Activated effector memory CD4-positive, alpha-beta T cell treated with anti-CD3 and anti-CD28 coated beads, Interleukin-2, amount 50 U/mL, for 16 hours (primary cell): ENCODE measurements at regions not wholly inside any gene's neighbourhood (a gene's known extent, or its start where the extent isn't known, plus 50 kb on each side); places are given as distances from the start of the nearest gene placed in this dataset.
"Not testable (repeated sequence)": the region's sequence is repeated elsewhere in the genome, so short reads cannot be mapped to it uniquely, and the experiment has no call there.

Experiments used
- DNase-seq: peaks from one replicate; pipeline ENCODE4 v3.0.0-alpha.2; 2020

DNA sequence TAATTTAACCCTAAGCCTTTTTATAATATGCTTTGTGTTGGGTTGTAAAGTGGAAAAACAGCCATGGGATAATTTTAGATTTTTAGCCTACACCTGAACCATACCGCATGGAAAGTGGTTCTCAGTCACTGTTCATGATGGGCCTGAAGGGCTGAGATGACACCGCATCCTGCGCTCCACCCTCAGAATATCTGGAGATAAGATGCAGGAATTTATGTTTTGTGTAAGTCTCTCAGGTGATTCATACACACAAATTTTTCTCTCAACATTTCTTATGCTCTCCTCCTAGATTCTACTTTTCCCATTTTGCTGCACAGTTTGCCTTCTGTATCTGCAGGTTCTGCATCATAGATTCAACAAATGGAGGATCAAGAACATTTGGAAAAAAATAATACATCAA is 191.3 kb upstream of the PHACTR1 start:
- DNase-seq, result no peak

DNA sequence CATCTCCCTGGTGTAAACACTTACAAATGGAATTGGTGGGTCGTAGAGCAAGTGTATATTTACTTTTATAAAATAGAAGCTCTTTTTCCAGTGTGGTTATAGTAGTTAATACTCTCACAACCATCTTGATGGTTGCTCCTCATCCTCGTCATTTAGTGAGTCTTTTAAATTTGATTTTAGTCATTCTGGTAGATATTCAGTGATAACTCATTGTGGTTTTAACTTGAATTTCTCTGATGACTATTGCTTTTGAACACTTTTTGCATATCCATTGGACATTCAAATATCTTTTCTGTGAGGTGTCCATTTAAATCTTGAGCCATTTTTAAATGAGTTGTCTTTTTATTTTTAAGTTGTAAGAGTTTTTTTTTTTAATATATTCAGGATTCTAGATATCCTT is 189.2 kb upstream of the PHACTR1 start:
- DNase-seq, result no peak

DNA sequence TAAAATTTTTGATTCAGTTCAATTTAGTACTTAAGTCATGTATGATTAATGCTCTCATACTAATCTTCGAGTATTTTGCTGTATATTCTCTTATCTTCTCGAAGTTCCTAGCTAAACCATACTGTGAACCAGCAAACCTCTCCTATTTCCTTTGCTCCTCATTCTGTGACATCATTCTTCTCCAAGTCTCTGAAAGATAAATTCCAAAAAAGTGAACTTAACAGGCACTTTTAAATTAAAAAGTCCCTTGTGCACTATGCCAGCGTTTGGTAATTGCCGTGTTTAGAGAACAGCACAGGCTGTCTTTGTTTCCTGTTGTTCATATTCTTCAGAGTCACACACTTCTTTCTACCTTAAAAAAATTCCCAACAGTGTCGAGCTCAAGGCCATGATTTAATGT is 188.4 kb upstream of the PHACTR1 start:
- DNase-seq, result no peak

DNA sequence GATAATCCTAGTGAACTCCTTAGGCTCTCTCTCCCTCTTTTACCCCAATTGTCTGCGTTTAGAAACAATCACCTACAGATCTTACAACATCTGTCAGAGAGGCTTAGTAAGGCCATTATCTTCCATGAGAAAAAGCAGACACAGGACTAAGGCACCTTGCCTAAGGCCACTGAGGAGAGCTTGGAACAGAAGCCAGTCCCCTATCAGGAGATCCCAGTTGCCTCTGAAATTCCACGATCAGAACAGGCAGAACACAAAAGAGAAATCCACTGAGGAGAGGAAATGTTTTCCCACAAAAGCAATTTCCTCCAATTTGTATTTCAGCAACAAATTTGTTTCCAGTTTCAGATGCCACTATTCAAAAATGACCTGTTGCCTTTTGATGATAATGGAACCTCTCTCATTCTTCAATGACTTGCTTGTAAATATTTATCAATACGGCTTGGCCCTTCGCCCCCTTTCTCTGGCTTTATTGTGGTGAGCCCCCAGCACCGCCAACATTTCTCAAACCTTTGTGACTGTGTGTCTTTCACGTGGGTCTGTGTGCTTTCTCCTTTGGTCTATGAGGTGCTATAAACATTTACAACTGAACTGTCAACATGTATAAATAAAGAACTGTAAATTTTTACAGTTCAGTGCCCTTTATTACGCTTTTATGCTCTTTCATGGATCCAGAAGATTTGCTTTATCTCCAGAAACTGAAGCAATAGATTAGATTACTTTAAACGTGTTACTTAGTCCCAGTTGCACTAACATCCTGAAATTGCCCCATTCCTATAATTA is 187.8 kb upstream of the PHACTR1 start:
- no peak for DNase-seq

DNA sequence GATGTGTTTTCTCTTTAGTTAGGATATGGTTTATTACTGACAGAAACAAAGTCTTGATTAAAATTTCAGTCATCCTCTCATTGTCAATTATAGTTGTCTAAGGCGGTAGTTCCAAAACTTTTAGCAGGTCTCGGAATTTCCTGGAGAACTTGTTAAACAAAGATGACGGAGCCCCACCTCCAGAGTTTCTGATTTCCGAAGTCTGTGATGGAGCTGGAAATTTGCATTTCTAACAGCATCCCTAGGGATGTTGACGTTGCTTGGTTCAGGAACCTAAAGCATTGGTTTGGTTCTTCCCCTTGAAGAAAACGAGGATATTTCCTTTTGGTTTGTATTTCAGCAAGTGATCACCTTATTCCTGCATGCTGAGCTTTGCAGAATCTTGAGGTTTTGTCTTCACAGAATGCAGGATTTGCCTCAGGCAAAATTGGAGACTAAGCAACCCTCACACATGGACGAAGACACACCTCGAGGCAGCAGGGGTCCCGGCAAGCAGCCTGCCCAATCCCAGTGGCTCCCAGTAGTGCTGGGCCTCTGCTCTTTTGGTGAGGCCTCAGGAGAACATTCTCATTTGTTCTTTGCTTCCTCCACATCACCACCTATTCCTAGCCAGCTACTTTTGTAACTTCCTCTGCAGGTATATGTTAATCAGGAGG is 187.1 kb upstream of the PHACTR1 start:
- DNase-seq, result no peak

DNA sequence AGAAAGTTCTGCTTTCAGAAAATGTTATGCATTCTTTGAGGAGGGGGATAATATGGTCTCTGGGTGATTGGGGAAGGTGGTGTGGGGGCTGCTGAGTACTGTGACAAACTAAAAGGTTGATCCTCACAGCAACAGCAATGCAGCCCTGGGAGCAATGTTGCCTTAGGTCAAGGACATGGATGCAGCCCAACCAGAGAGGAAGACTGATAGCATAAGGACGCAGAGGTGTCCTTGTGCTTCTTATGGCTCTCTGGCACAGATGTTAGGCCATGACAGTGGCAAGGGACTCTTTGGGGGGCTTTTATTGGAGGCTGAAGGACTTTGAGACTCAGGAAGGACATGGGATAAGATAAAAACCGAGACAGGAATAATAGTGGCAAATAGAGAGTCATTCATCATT is 186.2 kb upstream of the PHACTR1 start:
- DNase-seq, result no peak

DNA sequence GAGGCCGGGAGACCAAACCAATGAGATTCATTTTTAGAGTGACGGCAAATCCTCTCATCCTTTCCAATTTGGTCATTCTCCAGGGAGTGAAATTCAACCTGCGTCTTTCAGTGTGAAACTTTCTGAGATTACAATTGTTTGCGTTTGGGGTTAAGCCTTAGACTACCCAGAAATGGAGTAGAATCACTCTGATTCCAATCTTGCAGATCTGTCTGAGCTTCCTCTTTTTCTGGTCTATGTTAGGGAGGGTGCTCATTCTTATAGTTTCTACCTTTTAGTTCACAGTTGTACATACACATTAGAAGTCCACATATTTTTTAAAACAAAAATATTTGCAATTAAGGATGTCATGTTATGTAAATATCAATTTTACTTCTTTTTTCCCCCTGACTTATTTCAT is 183.0 kb upstream of the PHACTR1 start:
- no peak for DNase-seq

DNA sequence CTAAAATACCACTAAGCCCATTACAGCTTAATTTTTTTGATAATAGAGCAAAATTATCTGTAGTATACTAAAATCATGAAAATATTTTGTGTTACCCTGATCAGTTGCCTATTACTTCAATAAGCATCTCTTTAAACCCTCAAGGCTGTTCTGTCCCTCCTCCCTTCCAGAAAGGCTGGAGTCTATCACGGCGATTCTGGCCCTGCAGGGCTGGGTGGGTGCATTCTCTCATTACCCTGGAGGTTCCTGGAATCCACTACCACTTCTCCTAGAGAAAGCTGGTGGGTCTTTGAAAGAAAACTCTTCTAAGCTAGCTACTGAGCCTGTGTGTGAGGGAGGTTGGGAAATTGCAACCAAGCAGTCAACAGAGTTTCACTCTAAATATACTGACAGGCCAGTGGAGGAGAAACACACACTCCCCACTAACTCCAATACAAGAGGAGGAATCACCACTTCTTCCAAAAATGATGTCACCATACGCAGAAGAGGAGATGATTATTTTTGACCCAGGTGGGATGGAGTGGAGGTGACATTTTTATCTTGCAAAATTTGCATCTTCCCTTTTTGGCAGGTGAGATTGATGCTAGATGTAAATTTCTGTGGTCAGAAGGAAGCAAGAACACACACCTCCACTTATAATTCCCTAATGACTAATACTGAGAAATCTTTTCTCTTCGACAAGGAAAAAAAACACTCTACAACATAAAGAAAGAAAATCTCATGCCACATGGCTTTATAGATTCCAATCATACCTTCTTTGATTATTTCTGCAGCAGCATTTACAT is 182.3 kb upstream of the PHACTR1 start:
- no peak for DNase-seq

DNA sequence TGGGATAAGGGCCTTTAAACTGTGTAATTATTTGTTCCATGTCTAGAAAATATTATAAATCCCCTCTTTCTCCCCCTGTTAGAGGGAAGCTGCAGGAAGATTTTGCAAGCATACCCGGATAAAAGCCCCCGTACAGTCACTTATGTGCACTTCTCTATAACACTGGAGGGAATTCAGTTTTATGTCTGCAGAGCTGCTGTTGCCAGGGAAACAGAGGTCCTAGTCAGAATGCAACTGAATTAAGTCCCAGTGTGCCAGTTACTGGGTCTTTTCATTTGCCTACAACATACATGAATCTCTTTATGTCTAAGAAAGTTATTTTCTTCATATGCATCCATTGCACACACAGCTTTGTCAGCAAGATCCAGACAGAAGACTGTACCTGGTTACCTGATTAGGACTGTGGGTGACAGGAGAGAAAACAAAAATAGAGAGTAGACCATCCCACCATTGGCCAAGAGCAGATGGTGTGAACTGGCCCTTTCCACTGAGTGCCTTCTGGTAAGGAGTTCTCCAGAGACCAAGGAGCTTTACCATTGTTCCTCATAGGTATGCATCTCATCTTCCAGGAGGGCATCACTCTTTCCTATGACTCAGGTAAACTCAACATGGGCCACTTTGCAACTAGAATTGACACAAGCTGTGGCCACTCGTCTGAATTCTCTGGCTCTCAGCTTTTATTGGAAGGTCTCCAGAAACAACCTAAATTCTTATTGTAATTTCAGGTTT is 180.8 kb upstream of the PHACTR1 start:
- no peak for DNase-seq

DNA sequence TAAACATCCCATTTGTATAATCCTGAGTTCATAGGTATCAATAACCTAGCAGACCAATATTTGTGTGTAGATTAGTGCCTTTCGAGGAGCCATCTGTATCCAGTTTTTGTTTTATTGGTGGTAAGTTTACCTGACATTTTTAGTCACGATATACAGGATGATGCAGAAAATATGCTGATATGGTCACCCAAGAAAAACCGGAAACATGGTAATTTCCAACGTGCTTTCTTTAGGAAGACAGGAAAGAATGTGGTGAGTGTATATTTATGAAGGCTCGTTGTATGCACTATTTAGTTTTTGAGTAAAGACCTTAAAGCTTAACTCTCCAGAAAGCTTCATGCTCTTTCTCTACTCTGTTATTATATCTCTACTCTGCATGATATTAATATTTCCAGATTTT is 180.2 kb upstream of the PHACTR1 start:
- no peak for DNase-seq

DNA sequence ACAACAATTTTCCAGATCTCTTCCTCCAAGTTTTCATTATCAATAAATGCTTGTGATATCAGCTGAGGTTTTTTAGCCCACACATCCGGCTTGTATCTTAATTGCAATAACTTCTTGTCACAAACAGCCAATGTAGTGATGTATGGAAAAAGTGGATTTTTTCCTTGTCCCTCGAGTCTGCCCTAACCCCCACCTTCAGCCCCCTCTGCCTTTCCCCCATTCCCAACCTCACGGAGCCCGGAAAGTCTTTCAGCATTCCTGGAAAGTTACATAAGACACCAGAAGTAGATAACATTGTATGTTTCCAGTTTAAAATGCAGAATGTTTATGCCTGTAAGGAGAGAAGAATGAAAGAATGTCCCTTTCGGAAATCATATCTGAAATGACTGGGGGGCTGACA is 179.2 kb upstream of the PHACTR1 start:
- no peak for DNase-seq

DNA sequence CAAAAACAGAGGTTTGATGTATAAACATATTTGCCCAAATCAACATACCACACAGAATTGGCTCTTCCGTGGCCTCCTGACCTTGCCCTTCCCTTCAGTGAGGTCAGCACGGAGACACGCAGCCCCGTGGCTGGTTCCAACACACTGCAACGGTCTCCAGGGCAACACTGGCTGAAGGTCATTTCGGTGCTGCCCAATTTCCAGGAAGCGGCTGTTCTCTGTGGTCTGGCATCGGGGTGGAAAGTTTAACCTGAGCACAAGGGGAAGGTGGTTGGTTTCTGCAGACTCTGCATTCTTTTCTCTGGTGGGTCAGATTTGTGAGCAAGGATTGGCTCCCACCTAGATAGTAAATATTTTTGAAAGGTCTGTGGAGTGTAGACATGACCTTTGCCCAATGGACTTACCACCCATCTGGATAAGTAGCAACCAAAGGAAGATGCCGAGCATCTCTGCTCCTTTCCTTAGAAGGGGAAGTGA is 177.6 kb upstream of the PHACTR1 start:
- DNase-seq, result no peak

DNA sequence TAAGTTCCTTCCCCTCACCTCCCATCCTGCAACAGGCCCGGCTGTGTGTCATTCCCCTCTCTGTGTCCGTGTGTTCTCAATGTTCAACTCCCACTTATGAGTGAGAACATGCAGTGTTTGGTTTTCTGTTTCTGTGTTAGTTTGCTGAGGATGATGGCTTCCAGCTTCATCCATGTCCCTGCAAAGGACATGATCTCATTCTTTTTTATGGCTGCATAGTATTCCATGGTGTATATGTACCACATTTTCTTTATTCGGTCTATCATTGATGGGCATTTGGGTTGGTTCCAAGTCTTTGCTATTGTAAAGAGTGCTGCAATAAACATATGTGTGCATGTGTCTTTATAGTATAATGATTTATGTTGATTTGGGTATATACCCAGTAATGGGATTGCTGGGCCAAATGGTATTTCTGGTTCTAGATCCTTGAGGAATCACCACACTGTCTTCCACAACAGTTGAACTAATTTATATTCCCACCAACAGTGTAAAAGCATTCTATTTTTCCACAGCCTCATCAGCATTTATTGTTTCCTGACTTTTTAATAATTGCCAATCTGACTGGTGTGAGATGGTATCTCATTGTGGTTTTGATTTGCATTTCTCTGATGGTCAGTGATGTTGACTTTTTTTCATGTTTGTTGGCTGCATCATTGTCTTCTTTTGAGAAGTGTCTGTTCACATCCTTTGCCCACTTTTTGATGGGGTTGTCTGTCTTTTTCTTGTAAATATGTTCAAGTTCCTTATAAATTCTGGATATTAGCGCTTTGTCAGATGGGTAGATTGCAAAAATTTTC is 174.1 kb upstream of the PHACTR1 start:
- DNase-seq, result not testable (repeated sequence)

DNA sequence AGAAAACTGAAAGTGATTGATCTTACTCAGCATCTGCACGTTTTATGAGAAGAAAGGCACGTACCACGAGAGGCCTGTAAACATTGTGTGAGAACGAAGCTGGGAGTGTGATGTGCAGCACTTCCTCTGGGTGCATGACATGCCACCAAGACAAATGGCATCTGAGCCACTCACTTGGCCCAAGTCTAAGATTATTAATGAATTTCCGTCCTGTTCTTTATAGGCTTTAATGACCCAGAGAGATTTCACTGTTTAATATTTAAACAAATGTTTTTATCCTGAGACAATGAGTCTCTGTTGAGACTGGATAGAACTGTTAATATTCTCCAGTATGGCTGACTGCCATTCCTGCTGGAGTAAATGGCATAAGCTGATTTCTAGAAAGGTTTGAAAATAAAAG is 172.6 kb upstream of the PHACTR1 start:
- no peak for DNase-seq

DNA sequence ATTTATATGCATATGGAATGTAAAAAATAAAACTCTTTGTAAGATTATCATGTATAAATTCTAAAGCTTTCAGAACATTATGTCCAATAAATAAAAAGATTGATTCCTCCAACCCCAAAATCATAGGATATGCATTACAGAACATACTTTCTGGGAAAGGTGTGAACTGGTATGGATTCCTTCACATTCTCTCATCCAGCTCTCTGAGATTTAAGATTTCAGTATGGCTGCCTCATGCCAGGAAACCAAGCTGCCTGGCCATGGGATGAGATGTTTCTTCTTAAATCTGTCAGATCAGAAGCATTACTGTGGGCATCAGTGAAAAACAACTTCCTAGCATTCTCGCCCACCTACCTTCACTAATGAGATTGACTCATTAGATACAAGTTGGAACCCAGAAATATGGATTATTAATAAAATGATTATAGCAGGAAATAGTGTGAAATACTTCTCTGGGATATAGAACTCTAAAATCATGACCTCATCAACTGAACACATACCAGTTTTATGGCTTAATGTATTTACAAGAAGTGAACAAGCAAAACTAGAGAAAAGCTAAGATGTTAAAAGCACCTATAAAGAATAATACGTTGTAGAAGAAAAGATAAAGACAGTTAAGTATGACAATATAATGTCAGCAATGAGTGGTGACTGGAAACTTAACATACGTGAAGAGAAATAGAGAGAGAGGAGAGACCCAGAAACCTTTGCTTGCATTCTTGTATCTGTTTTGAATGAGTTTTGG is 171.6 kb upstream of the PHACTR1 start:
- DNase-seq, result no peak

DNA sequence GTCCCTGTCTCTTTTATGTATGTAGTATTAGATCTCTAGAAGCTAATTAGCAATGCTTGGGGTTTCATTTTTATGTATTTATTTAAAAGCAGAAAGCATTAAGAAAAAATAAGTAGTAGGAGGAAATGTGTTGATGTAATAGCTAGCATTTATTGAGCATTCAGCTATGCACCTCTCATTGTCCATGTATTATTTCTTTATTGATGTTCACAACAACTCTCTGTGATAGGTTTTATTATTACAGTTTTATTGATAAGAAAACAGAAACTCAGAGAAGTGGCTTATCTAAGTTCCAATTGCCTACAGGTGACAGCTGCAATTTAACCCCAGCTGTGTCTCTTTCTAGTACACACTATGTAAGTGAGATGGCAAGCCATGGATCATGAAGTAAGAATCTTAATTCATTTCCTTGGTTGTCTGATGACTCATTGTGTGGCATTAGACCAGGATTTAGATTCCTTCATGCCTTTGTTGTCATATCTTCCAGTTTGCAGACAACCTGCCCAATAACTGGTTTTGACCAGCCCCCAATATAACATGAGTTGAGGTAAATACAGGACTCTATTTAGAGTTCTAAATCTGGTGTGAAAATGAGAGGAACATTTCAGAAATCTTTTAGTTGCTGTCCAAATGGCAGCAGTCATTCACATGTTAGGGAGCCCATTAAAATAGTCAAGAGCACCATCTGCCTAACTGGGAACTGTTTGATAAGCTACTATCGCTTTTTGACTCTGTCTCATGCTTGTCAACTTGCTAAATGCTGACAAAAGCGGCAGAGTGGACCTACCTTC is 170.8 kb upstream of the PHACTR1 start:
- DNase-seq, result no peak

DNA sequence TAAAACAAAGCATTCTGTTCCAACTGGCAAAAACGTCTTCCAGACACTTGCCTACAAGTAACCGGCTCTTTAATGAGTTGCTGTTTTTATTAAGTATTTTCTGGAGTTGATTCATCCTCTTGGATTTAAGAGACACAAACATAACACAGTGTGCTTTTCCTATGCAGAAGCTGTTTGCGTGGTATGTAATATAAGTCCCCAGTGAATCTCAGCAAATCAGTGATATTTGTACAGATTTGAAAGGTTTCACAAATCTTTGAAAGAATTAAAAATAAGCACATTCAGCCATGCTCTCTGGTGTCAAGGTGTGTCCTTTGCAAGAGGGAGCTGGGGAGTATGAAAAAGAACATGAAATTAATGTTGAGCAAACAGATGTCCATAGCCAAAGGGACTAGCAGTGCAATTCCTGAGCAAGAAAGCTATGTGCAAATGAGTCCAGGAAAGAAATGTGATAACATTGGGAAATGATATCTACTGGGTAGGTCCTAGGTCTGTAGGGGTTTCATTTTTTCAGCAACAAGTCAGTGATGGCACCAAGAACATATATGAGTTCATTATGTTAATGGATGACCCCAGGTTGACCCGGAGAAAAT is 170.1 kb upstream of the PHACTR1 start:
- DNase-seq, result no peak

DNA sequence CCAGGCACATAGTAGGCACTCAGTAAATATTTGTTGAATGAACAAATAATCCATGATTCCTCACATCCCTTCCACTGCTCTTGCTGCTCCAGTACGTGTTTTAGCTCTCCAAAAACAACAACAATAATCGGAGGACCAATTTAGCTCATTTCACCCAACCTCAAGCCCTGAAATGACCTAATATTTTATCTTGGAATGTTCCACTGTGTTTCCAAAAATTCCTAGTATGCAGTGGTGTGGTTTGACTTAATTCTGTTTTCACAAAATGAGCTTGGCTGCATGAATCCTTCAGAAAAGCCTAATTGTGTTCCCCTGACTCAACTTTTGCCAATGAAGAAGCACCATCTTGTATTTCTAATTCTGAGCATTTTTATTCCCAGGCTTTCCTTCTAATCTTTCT is 168.0 kb upstream of the PHACTR1 start:
- no peak for DNase-seq

DNA sequence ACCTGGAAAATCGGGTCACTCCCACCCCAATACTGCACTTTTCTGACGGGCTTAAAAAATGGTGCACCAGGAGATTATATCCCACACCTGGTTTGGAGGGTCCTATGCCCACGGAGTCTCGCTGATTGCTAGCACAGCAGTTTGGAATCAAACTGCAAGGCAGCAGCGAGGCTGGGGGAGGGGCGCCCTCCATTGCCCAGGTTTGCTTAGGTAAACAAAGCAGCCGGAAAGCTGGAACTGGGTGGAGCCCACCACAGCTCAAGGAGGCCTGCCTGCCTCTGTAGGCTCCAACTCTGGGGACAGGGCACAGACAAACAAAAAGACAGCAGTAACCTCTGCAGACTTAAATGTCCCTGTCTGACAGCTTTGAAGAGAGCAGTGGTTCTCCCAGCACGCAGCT is 167.1 kb upstream of the PHACTR1 start:
- not testable (repeated sequence) for DNase-seq

DNA sequence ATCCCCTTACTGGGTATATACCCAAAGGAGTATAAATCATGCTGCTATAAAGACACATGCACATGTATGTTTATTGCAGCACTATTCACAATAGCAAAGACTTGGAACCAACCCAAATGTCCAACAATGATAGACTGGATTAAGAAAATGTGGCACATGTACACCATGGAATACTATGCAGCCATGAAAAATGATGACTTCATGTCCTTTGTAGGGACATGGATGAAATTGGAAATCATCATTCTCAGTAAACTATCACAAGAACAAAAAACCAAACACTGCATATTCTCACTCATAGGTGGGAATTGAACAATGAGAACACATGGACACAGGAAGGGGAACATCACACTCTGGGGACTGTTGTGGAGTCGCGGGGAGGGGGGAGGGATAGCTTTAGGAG is 161.7 kb upstream of the PHACTR1 start:
- DNase-seq, result not testable (repeated sequence)
